ENCODE measurements at regions not wholly inside any gene's neighbourhood (a gene's known extent, or its start where the extent isn't known, plus 50 kb on each side); places are given as distances from the start of the nearest gene placed in this dataset.
"Not testable (repeated sequence)": the region's sequence is repeated elsewhere in the genome, so short reads cannot be mapped to it uniquely, and the experiment has no call there.

DNA sequence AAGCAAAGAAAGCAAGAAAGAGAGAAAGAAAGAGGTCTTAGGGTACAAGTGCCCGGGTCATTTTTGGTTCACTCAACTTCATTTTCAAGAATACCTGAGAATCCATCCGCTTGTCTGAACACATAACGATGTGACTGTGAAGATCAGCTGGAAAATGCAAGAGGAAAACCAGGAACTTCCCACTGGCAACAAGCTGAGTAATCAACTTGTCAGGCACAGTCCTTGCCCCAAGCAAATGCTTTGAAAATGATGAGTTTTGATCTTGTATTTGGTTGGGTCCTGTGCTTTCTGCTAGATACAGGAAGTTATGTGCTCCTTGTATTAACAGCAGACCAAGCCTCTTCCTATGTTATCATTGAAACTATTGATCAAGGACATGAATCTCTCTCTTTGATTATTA lies 239.1 kb downstream of the ASMT start (continued):
- TF ChIP-seq, protein P1, sequence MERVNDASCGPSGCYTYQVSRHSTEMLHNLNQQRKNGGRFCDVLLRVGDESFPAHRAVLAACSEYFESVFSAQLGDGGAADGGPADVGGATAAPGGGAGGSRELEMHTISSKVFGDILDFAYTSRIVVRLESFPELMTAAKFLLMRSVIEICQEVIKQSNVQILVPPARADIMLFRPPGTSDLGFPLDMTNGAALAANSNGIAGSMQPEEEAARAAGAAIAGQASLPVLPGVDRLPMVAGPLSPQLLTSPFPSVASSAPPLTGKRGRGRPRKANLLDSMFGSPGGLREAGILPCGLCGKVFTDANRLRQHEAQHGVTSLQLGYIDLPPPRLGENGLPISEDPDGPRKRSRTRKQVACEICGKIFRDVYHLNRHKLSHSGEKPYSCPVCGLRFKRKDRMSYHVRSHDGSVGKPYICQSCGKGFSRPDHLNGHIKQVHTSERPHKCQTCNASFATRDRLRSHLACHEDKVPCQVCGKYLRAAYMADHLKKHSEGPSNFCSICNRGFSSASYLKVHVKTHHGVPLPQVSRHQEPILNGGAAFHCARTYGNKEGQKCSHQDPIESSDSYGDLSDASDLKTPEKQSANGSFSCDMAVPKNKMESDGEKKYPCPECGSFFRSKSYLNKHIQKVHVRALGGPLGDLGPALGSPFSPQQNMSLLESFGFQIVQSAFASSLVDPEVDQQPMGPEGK (tag by site-specific recombination; IDR thresholded peaks at IDR 0.05): no peak
- TF ChIP-seq ZNF473 (tag by site-specific recombination; IDR thresholded peaks at IDR 0.05) (no peak), MYNN (tag by site-specific recombination; IDR thresholded peaks at IDR 0.05; ENCODE audit: borderline replicate concordance) (no peak), GLIS2 (tag by site-specific recombination; IDR thresholded peaks at IDR 0.05) (no peak), ZNF830 (tag by site-specific recombination; IDR thresholded peaks at IDR 0.05; ENCODE audit: low read depth) (no peak), ZNF776 (tag by site-specific recombination; IDR thresholded peaks at IDR 0.05; ENCODE audit: borderline replicate concordance) (no peak), ZNF366 (tag by site-specific recombination; conservative IDR thresholded peaks at IDR 0.05) (no peak), OVOL3 (tag by site-specific recombination; IDR thresholded peaks at IDR 0.05) (no peak), MZF1 (tag by site-specific recombination; IDR thresholded peaks at IDR 0.05; ENCODE audit: borderline replicate concordance) (no peak)
- TF ChIP-seq, protein P2, sequence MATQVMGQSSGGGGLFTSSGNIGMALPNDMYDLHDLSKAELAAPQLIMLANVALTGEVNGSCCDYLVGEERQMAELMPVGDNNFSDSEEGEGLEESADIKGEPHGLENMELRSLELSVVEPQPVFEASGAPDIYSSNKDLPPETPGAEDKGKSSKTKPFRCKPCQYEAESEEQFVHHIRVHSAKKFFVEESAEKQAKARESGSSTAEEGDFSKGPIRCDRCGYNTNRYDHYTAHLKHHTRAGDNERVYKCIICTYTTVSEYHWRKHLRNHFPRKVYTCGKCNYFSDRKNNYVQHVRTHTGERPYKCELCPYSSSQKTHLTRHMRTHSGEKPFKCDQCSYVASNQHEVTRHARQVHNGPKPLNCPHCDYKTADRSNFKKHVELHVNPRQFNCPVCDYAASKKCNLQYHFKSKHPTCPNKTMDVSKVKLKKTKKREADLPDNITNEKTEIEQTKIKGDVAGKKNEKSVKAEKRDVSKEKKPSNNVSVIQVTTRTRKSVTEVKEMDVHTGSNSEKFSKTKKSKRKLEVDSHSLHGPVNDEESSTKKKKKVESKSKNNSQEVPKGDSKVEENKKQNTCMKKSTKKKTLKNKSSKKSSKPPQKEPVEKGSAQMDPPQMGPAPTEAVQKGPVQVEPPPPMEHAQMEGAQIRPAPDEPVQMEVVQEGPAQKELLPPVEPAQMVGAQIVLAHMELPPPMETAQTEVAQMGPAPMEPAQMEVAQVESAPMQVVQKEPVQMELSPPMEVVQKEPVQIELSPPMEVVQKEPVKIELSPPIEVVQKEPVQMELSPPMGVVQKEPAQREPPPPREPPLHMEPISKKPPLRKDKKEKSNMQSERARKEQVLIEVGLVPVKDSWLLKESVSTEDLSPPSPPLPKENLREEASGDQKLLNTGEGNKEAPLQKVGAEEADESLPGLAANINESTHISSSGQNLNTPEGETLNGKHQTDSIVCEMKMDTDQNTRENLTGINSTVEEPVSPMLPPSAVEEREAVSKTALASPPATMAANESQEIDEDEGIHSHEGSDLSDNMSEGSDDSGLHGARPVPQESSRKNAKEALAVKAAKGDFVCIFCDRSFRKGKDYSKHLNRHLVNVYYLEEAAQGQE (tag by site-specific recombination; IDR thresholded peaks at IDR 0.05): no peak

DNA sequence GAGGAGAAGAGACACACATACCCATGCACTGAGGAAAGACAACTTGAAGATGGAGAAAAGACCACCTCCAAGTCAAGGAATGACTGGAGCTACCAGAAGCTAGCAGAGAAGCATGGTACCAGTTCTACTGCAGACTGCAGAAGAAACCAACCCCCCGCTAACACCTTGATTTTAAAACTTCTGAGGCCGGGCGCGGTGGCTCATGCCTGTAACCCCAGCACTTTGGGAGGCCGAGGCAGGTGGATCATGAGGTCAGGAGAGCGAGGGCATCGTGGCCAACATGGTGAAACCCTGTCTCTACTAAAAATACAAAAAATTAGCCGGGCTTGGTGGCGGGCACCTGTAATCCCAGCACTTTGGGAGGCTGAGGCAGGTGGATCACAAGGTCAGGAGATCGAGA lies 240.0 kb downstream of the ASMT start:
- POLR2A ChIA-PET; H3K4me3 ChIP-seq (ENCODE audit: low read depth, low read length); H3K36me3 ChIP-seq (ENCODE audit: control insufficient read depth in 2 of 2, insufficient read depth in 1 of 2, low read length in 2 of 2); CTCF ChIA-PET; H3K27ac ChIP-seq (ENCODE audit: extremely low read depth, low read depth, low read length); H3K4me1 ChIP-seq (ENCODE audit: control insufficient read depth, insufficient read depth, low read length); H3K9me3 ChIP-seq (ENCODE audit: control insufficient read depth, insufficient read depth, low read depth, low read length): not testable (repeated sequence)

DNA sequence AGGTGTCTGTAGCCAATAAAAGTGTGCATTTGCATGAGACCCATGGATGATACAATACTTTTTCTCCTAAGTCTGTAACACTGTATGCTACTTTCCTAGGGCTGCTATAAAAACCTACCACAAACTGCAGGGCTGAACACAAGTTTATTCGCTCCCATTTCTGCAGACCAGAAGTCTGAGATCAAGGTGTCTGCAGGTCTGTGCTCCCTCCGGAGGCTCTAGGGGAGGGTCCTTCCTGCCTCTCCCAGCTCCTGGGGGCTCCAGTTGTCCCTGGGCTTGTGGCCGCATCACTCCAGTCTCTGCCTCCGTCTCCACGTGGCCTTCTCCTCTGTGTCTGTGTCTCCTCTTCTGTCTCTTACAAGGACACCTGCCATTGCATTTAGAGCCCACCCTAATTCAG lies 244.4 kb downstream of the ASMT start:
- H3K36me3 ChIP-seq (ENCODE audit: control insufficient read depth in 2 of 2, insufficient read depth in 1 of 2, low read length in 2 of 2); H3K4me1 ChIP-seq (ENCODE audit: control insufficient read depth, insufficient read depth, low read length); H3K27ac ChIP-seq (ENCODE audit: extremely low read depth, low read depth, low read length); CTCF ChIA-PET; H3K4me3 ChIP-seq (ENCODE audit: low read depth, low read length); POLR2A ChIA-PET; H3K9me3 ChIP-seq (ENCODE audit: control insufficient read depth, insufficient read depth, low read depth, low read length): not testable (repeated sequence)

DNA sequence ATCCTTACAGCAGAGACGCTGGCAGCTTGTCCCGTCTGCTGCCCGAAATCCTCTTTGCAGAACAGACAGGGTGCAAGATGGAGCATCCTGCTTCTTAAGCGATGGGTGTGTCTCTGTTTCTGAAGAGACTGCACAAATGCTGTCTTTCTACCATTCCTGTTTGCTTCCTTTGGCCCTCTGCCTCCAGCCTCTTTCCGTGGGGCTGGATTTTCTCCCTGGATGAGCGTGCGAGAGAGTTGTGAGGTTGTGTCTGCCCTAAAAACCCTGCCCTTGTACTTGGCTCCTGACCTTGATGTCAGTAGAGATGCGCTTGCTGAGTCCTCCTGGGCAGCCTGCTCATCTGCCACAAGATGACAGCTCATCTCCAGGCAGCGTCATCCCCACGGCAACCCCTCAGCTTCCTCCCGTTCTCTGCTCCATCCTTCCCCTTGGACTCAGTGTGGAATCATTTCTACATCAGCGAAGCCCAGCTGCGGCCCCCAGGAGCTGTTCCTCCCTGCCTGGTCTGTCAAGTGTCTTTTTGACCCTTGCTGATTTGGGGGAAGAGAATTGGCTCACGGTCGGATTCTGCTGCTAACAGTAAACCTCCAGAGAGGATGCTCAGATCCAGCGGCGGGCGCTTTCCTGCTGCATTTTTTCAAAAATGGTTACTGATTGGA lies 246.2 kb downstream of the ASMT start:
- Histone ChIP-seq H3K36me3 (ENCODE audit: control insufficient read depth in 2 of 2, insufficient read depth in 1 of 2, low read length in 2 of 2) (no peaks in the 10 kb centered on the region), H3K4me3 (ENCODE audit: low read depth, low read length) (no peak overlapping the region), H3K9me3 (ENCODE audit: control insufficient read depth, insufficient read depth, low read depth, low read length) (no peaks in the 10 kb centered on the region), H3K4me1 (ENCODE audit: control insufficient read depth, insufficient read depth, low read length) (no peaks in the 10 kb centered on the region), H3K27ac (ENCODE audit: extremely low read depth, low read depth, low read length) (no peak overlapping the region)
- CTCF ChIA-PET: no interaction called here
- POLR2A ChIA-PET: no interaction called here
- TF ChIP-seq ZFP3 (tag by site-specific recombination; IDR thresholded peaks at IDR 0.05; ENCODE audit: low read depth) (no peak), ZNF560 (tag by site-specific recombination; IDR thresholded peaks at IDR 0.05; ENCODE audit: borderline replicate concordance) (no peak), ZNF707 (tag by site-specific recombination; IDR thresholded peaks at IDR 0.05) (no peak)
- TF ChIP-seq, protein P3, sequence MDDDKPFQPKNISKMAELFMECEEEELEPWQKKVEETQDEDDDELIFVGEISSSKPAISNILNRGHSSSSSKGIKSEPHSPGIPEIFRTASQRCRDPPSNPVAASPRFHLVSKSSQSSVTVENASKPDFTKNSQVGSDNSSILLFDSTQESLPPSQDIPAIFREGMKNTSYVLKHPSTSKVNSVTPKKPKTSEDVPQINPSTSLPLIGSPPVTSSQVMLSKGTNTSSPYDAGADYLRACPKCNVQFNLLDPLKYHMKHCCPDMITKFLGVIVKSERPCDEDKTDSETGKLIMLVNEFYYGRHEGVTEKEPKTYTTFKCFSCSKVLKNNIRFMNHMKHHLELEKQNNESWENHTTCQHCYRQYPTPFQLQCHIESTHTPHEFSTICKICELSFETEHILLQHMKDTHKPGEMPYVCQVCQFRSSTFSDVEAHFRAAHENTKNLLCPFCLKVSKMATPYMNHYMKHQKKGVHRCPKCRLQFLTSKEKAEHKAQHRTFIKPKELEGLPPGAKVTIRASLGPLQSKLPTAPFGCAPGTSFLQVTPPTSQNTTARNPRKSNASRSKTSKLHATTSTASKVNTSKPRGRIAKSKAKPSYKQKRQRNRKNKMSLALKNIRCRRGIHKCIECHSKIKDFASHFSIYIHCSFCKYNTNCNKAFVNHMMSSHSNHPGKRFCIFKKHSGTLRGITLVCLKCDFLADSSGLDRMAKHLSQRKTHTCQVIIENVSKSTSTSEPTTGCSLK (tag by site-specific recombination; IDR thresholded peaks at IDR 0.05): no peak
